ENCODE measurements at regions not wholly inside any gene's neighbourhood (a gene's known extent, or its start where the extent isn't known, plus 50 kb on each side); places are given as distances from the start of the nearest gene placed in this dataset.

GRCh38 chr16:13573903-13574302 lies 346.1 kb upstream of the ERCC4 start:
- no peak for DNase-seq
- no peak overlapping the region for H3K56ac ChIP-seq (ENCODE audit: insufficient read length, low read depth, low read length)
- H4K5ac ChIP-seq (ENCODE audit: insufficient read length, low read depth, low read length), result no peak overlapping the region
- H3K9ac ChIP-seq (ENCODE audit: extremely low read depth, insufficient read length, low read length), result no peak overlapping the region
- H2BK12ac ChIP-seq (ENCODE audit: insufficient read length, low read depth, low read length), result no peak overlapping the region
- H3K4ac ChIP-seq (ENCODE audit: low read depth, low read length), result no peak overlapping the region
- Mint-ChIP-seq H3K36me3 (ENCODE audit: insufficient read depth in 1 of 3, low read depth in 3 of 3) (peaks cover 1 to 6% (median 2%) of the 10 kb centered on the region in 3 experiments; a peak in 3 of 7 replicates), H3K4me1 (peaks cover 5 to 6% of the 10 kb centered on the region in 2 experiments), H3K4me3 (no peak overlapping the region), H3K9me3 (peaks cover 3 to 6% of the 10 kb centered on the region in 2 experiments), H3K27ac (no peak overlapping the region), H3K27me3 (ENCODE audit: low read depth) (0 out of 2 replicates have a peak, but pooled peaks cover 2% of the 10 kb centered on the region)
- H3K23ac ChIP-seq (ENCODE audit: insufficient read length, low read depth, low read length), result no peak overlapping the region
- no peak overlapping the region for H2BK120ac ChIP-seq (ENCODE audit: low read depth, low read length, poor library complexity, severe bottlenecking)
- no peak overlapping the region for H2BK15ac ChIP-seq (ENCODE audit: low read depth, low read length)
- no peak overlapping the region for H3K4me2 ChIP-seq (ENCODE audit: insufficient read depth, insufficient read length, low read length)
- H3K79me1 ChIP-seq (ENCODE audit: insufficient read depth, low read depth, low read length, poor library complexity, severe bottlenecking), result no peaks in the 10 kb centered on the region
- no peaks in the 10 kb centered on the region for H3K9me3 ChIP-seq (ENCODE audit: control insufficient read depth, low read depth, low read length)
- H3T11ph ChIP-seq (ENCODE audit: low read length), result no peak overlapping the region
- H3K27ac ChIP-seq (ENCODE audit: insufficient read length, low read depth, low read length), result no peak overlapping the region
- no peaks in the 10 kb centered on the region for H3K27me3 ChIP-seq (ENCODE audit: insufficient read depth, low read length)
- H4K8ac ChIP-seq (replicated peaks; ENCODE audit: insufficient read length, low read depth, low read length), result no peak overlapping the region
- no peak overlapping the region for H2BK20ac ChIP-seq (ENCODE audit: low read depth, low read length, poor library complexity, severe bottlenecking)
- TF ChIP-seq CTCF (conservative IDR thresholded peaks at IDR 0.05), result no peak
- no peak overlapping the region for H4K91ac ChIP-seq (ENCODE audit: insufficient read length, low read depth, low read length)
- no peaks in the 10 kb centered on the region for H4K20me1 ChIP-seq (ENCODE audit: control insufficient read depth, insufficient read depth, insufficient read length)
- H2AK5ac ChIP-seq (ENCODE audit: insufficient read length, low read length), result no peak overlapping the region
- no peak overlapping the region for H3K14ac ChIP-seq (ENCODE audit: insufficient read depth, low read length)
- H3K23me2 ChIP-seq (ENCODE audit: insufficient read length, low read depth, low read length, poor library complexity, severe bottlenecking), result no peaks in the 10 kb centered on the region
- no peak overlapping the region for H2AFZ ChIP-seq (ENCODE audit: low read length)
- H3K79me2 ChIP-seq (ENCODE audit: insufficient read depth, low read length), result no peaks in the 10 kb centered on the region
- no peaks in the 10 kb centered on the region for H3K4me1 ChIP-seq (ENCODE audit: insufficient read depth, low read length)
- no peak overlapping the region for H2BK5ac ChIP-seq (ENCODE audit: insufficient read length, low read length)
- WGBS (ENCODE audit: extremely low coverage, insufficient read length, low lambda C conversion rate), result no CpG with 5 or more reads among the region's 3 CpGs
- no peak overlapping the region for H3K18ac ChIP-seq (ENCODE audit: insufficient read length, low read depth, low read length)
